GM12891 (cell line): ENCODE measurements at regions not wholly inside any gene's neighbourhood (a gene's known extent, or its start where the extent isn't known, plus 50 kb on each side); places are given as distances from the start of the nearest gene placed in this dataset.

Experiments
- PAX5 ChIP-seq: IDR thresholded peaks from 2 replicates; pipeline ENCODE4 v1.6.1; 2011; ENCODE audit warnings: low read length, moderate library complexity, mild to moderate bottlenecking; ENCODE audit not compliant: insufficient read depth, severe bottlenecking
- POLR2A ChIP-seq: IDR thresholded peaks from 2 replicates; pipeline ENCODE4 v1.6.1; 2011; ENCODE audit warnings: low read depth, low read length, control low read depth
- POLR2AphosphoS5 ChIP-seq: IDR thresholded peaks from 2 replicates; pipeline ENCODE4 v1.6.1; 2011; ENCODE audit warnings: low read depth, low read length, control low read depth
- POU2F2 ChIP-seq: IDR thresholded peaks from 2 replicates; pipeline ENCODE4 v1.6.1; 2011; ENCODE audit warnings: low read depth, mild to moderate bottlenecking, control low read depth, low read length, moderate library complexity
- TAF1 ChIP-seq: IDR thresholded peaks from 2 replicates; pipeline ENCODE4 v1.6.1; 2011; ENCODE audit warnings: low read depth, low read length, control low read depth

DNA sequence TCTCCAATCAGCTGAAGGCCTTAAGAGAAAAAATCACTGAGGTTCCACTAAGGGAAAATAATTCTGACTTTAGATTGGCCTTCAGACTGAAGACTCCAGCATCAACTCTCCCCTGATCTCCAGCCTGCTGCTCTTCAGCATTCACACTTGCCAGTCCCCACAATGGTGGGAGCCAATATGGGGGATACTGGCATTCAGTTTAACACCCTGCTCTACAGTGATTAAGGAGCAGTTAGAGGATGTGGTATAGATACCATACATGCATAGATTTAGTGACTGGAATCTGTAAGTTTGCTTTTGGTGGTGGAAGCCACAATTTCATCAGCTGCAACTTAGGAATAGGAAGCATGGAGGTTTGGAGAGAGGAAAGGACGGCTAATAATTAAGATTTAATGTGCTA is 2017.7 kb upstream of the CDH6 start:
- no peak for TF ChIP-seq POLR2A
- no peak for TF ChIP-seq POLR2AphosphoS5
- TF ChIP-seq TAF1 = no peak
- no peak for TF ChIP-seq PAX5
- no peak for TF ChIP-seq POU2F2
